Activated T-helper 2 cell treated with anti-CD3 and anti-CD28 coated beads, Interferon-gamma antibody, Interleukin-2, Interleukin-4, amounts not matched to agents 10 μg/mL and 5 μg/mL and 100 μg/mL, durations not matched to agents 14 hours and 24 hours and 36 hours (primary cell): ENCODE measurements at regions not wholly inside any gene's neighbourhood (a gene's known extent, or its start where the extent isn't known, plus 50 kb on each side); places are given as distances from the start of the nearest gene placed in this dataset.

ENCODE experiments used
- DNase-seq: peaks from one replicate; pipeline ENCODE4 v3.0.0; 2021; ENCODE audit warnings: low spot score
- H3K27ac Mint-ChIP-seq: one replicate; pipeline ENCODE4 v1.8.0; 2021; ENCODE audit warnings: mixed read lengths
- H3K27me3 Mint-ChIP-seq: one replicate; pipeline ENCODE4 v1.8.0; 2021; ENCODE audit warnings: low read depth, mixed read lengths
- H3K36me3 Mint-ChIP-seq: one replicate; pipeline ENCODE4 v1.8.0; 2021; ENCODE audit warnings: low read depth, mixed read lengths
- H3K4me1 Mint-ChIP-seq: one replicate; pipeline ENCODE4 v1.8.0; 2021; ENCODE audit warnings: low read depth, mixed read lengths
- H3K4me3 Mint-ChIP-seq: one replicate; pipeline ENCODE4 v1.8.0; 2021; ENCODE audit warnings: low read depth, mild to moderate bottlenecking, moderate library complexity, mixed read lengths
- H3K9me3 Mint-ChIP-seq: one replicate; pipeline ENCODE4 v1.8.0; 2021; ENCODE audit warnings: mixed read lengths
- intact Hi-C: fragments of 100-400 bp; cut with micrococcal nuclease; formaldehyde crosslinking; loops from one replicate; pipeline ENCODE4 v1.15.1; 2023

GRCh38 chr11:119481021-119481666 is 58.2 kb upstream of the THY1 start:
- intact Hi-C loops: loop anchor here (1.0 kb wide), 1 partner anchor 53 kb away; no protein-coding TSS in a partner anchor
- Mint-ChIP-seq H3K27ac (no peak overlapping the region), H3K9me3 (no peaks in the 10 kb centered on the region), H3K4me1 (peaks cover 2% of the 10 kb centered on the region), H3K4me3 (no peak overlapping the region), H3K27me3 (peaks cover 5% of the 10 kb centered on the region), H3K36me3 (no peaks in the 10 kb centered on the region)
- DNase-seq: peak; percentile 57

DNA sequence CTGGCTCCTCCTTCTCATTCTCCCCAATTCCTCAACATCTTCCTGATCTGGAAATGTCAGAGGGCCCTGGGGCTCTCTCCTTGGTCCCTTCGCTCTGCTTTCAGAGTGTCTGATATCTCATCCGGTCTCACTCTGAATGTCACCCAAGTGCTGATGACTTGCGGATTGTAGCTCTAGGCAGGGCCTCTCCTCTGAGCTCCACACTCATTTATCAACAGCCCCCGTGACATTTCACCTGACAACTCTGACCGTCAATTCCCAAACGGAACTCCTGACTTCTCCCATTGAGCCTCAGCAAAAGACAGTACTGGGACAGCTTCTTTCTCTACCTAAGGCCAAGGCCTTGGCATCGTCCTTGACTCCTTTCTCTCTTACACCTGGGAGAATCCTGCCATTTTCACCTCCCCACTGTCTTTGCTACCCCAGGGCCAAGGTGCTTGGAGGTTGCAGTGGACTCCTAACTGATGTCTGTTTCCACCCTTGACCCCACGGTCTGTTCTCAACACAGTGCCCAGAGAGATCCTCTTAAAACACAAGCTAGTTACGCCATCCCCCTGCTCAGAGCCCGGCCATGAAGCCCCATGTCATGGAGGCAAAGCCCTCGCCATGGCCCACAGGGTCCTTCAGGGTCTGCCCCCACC is 57.5 kb upstream of the THY1 start:
- H3K36me3 Mint-ChIP-seq: no peaks in the 10 kb centered on the region
- H3K4me1 Mint-ChIP-seq: peaks cover 2% of the 10 kb centered on the region
- no peaks in the 10 kb centered on the region for H3K9me3 Mint-ChIP-seq
- peaks cover 3% of the 10 kb centered on the region for H3K27me3 Mint-ChIP-seq
- intact Hi-C loops: loop anchor here (1.0 kb wide), 1 partner anchor 54 kb away; no protein-coding TSS in a partner anchor
- H3K4me3 Mint-ChIP-seq: no peak overlapping the region
- DNase-seq: no peak
- H3K27ac Mint-ChIP-seq: no peak overlapping the region

- Mint-ChIP-seq H3K27me3 (peaks cover 3% of the 10 kb centered on the region), H3K36me3 (no peaks in the 10 kb centered on the region), H3K4me1 (peaks cover 5% of the 10 kb centered on the region), H3K9me3 (no peaks in the 10 kb centered on the region), H3K27ac (no peak overlapping the region), H3K4me3 (no peak overlapping the region)
- intact Hi-C loops: loop anchor here (10.0 kb wide), 1 partner anchor 55 kb away; the partner anchor contains the start of gene THY1
- DNase-seq: no peak
Observed at GRCh38 chr11:119479685-119480275, 56.8 kb upstream of the THY1 start.

- no peak overlapping the region for H3K4me3 Mint-ChIP-seq
- H3K27ac Mint-ChIP-seq: no peak overlapping the region
- H3K9me3 Mint-ChIP-seq: no peaks in the 10 kb centered on the region
- H3K27me3 Mint-ChIP-seq: peaks cover 3% of the 10 kb centered on the region
- no peak for DNase-seq
- intact Hi-C loops: loop anchor here (10.0 kb wide), 1 partner anchor 54 kb away; the partner anchor contains the start of gene THY1
- no peaks in the 10 kb centered on the region for H3K36me3 Mint-ChIP-seq
- peaks cover 5% of the 10 kb centered on the region for H3K4me1 Mint-ChIP-seq
Observed at GRCh38 chr11:119478711-119479285, 55.8 kb upstream of the THY1 start.

DNA sequence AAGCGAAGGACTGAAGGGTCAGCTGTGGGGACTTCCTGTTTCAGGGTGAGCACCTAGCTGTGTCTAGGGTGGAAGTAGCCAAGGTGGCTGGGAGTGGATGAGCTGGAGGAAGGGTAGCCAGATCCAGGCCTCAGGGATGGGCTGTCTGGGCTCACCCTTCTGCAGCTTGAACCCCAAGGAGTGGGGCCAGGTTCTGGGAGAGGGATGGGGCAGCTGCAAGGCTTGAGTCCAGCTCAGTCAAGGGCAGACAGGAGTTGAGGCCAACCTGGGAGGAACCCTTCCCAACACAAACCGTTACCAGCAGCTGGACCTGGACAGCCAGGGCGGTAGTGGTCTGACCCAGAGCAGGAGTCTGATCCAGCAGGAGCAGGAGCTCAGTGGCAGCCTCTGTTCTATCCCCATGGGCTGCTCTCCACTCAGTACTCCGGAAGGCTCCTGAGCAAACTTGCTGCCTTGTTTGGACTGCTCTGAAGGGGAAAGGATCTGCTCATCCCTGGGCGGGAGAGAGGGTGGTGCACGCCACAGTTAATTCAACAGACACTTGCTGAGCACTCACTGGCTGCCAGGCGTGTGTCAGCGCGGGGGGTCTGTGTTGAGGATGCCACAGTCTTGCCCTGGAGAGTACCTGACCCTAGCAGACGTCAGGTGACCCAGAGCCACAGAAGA is 53.8 kb upstream of the THY1 start:
- no peak for DNase-seq
- H3K4me3 Mint-ChIP-seq: no peak overlapping the region
- H3K27me3 Mint-ChIP-seq: peaks cover 3% of the 10 kb centered on the region
- H3K4me1 Mint-ChIP-seq: peaks cover 6% of the 10 kb centered on the region
- no peaks in the 10 kb centered on the region for H3K36me3 Mint-ChIP-seq
- intact Hi-C loops: loop anchor here (10.0 kb wide), 1 partner anchor 52 kb away; the partner anchor contains the start of gene THY1
- H3K27ac Mint-ChIP-seq: no peak overlapping the region
- no peaks in the 10 kb centered on the region for H3K9me3 Mint-ChIP-seq

- intact Hi-C loops: loop anchor here (10.0 kb wide), 1 partner anchor 51 kb away; the partner anchor contains the start of gene THY1
- H3K9me3 Mint-ChIP-seq: no peaks in the 10 kb centered on the region
- no peak overlapping the region for H3K4me3 Mint-ChIP-seq
- peaks cover 4% of the 10 kb centered on the region for H3K4me1 Mint-ChIP-seq
- H3K27me3 Mint-ChIP-seq: peaks cover 3% of the 10 kb centered on the region
- DNase-seq: no peak
- H3K36me3 Mint-ChIP-seq: no peaks in the 10 kb centered on the region
- H3K27ac Mint-ChIP-seq: no peak overlapping the region
Observed at GRCh38 chr11:119476038-119476437, 53.1 kb upstream of the THY1 start.

DNA sequence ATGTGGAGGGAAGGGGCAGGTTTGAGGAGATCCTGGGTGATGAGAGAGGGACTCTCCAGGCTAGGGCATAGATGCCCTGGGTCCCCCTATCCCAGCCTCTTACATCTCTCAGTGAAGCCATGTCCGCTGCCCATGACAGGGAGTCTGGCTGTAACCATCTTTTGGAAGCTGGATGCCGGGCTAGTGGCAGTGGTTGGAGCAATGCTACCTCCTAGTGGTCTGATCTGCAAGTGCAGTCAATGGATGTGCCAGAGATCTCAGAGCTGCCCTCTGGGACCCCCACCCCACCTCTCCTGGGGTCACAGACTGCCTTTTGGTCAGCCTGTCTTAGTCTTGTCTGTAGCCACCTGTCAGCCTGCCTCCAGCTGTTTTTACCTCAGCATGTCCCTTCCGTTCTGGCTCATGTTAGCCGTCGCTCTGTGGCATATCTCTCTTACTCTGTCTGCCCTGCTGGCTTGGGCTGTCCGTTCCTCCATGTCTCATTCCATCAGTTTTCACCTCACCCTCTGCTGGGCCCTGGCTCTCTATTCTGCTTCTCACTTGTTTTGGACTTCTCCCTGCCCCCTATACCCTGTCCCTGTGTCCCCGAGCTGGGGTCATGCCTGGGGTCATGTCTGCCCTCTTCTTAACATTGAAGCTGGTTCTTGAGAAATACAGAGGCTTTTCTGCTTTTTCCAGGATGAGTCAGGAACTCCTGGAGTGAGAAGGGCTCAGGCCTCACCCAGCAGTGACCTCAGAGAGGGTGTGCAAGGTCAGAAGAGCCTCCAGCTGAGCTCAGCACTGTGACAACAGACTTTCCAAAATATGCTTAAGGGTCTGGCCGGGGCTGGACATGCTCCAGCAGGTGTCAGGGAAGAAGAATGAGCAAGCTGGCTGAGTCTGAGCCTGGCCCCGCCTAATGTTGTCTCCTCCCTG is 52.0 kb upstream of the THY1 start:
- H3K9me3 Mint-ChIP-seq: no peaks in the 10 kb centered on the region
- intact Hi-C loops: loop anchor here (1.0 to 10.0 kb wide), 3 partner anchors 50 to 119 kb away; partner anchors contain the start of genes THY1 and USP2
- peaks cover 4% of the 10 kb centered on the region for H3K4me1 Mint-ChIP-seq
- H3K36me3 Mint-ChIP-seq: no peaks in the 10 kb centered on the region
- H3K27me3 Mint-ChIP-seq: peaks cover 1% of the 10 kb centered on the region
- H3K4me3 Mint-ChIP-seq: no peak overlapping the region
- peak; percentile 27 for DNase-seq
- no peak overlapping the region for H3K27ac Mint-ChIP-seq

DNA sequence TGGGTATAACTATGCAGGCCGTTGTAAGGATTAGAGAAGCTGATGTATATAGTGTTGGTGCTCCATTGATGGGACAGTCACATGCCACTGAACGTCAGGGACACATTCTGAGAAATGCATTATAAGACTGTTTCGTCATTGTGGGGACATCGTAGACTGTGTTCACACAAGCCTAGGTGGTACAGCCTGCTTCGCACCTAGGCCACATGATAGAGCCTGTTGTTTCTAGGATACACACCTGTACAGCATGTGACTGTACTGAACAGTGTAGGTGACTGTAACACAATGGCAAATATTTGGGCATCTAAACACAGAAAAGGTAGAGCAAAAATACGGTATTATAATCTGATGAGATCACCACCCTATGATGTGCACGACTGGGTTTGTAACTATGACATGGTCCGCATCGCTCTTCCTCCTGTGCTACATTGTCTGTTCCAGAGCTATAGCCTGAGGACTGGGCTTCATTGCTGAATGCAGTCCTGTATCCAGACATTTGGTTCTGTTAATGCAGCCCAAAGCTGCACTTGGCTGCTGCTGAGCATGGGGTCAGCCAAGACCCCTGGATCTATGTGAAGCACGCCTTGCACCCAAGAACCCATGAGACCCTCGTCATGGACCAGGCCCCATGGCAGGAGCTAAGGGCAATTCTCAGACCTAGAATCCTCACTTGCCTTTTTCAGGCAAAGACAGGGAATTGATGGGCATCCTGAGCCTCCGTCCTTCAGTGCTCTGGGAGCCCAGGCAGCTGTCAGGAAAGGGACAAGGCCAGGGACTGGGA is 51.1 kb upstream of the THY1 start:
- Mint-ChIP-seq H3K4me1 (peaks cover 4% of the 10 kb centered on the region), H3K4me3 (no peak overlapping the region), H3K27me3 (no peaks in the 10 kb centered on the region), H3K36me3 (no peaks in the 10 kb centered on the region), H3K27ac (no peak overlapping the region), H3K9me3 (no peaks in the 10 kb centered on the region)
- DNase-seq: no peak
- intact Hi-C loops: loop anchor here (1.0 to 10.0 kb wide), 3 partner anchors 49 to 118 kb away; partner anchors contain the start of genes THY1 and USP2

DNA sequence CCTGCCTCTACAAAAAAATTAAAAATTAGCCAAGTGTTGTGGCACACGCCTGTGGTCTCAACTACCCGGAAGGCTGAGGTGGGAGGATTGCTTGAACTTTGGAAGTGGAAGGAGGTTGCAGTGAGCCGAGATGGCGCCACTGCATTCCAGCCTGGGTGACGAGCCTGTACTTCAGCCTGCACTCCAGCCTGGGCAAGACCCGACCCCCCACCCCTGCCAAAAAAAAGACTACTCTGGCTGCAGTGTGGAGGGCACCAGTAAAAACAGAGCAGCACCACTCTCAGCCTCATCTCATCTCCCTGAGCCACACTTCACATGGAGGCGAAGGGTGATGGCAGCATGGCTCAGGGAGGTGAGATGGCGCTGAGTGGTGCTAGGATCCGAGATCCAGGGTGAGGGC is 50.3 kb upstream of the THY1 start:
- Mint-ChIP-seq H3K9me3 (no peaks in the 10 kb centered on the region), H3K27ac (no peak overlapping the region), H3K36me3 (no peaks in the 10 kb centered on the region), H3K27me3 (no peaks in the 10 kb centered on the region), H3K4me1 (peaks cover 4% of the 10 kb centered on the region), H3K4me3 (no peak overlapping the region)
- DNase-seq: no peak
- intact Hi-C loops: loop anchor here (10.0 kb wide), 1 partner anchor 48 kb away; the partner anchor contains the start of gene THY1

DNA sequence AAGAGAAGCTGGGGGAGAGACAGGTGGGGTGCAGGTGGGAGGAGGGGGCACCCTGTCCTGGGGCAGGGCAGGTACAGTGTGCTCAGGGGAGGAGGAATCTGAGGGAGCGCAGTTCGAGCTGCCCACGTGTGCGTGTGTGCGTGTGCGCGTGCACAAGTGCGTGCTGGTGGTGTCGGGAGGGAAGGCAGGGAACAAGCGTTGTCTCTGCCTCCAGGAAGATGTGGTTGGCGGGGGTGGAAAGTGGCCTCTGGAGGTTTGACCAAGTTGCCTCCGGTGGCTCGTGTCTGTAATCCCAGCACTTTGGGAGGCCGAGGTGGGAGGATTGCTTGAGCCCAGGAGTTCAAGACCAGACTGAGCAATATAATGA is 49.9 kb upstream of the THY1 start:
- Mint-ChIP-seq H3K9me3 (no peaks in the 10 kb centered on the region), H3K27me3 (peaks cover 4% of the 10 kb centered on the region), H3K4me1 (peaks cover 4% of the 10 kb centered on the region), H3K4me3 (no peak overlapping the region), H3K36me3 (no peaks in the 10 kb centered on the region), H3K27ac (no peak overlapping the region)
- intact Hi-C loops: loop anchor here (10.0 kb wide), 1 partner anchor 48 kb away; the partner anchor contains the start of gene THY1
- no peak for DNase-seq
